RKO (cell line): ENCODE measurements at regions not wholly inside any gene's neighbourhood (a gene's known extent, or its start where the extent isn't known, plus 50 kb on each side); places are given as distances from the start of the nearest gene placed in this dataset.
"Not testable (repeated sequence)": the region's sequence is repeated elsewhere in the genome, so short reads cannot be mapped to it uniquely, and the experiment has no call there.

Experiments used
- DNase-seq: peaks from one replicate; pipeline ENCODE4 v3.0.0-alpha.2; 2016; ENCODE audit warnings: low spot score

DNA sequence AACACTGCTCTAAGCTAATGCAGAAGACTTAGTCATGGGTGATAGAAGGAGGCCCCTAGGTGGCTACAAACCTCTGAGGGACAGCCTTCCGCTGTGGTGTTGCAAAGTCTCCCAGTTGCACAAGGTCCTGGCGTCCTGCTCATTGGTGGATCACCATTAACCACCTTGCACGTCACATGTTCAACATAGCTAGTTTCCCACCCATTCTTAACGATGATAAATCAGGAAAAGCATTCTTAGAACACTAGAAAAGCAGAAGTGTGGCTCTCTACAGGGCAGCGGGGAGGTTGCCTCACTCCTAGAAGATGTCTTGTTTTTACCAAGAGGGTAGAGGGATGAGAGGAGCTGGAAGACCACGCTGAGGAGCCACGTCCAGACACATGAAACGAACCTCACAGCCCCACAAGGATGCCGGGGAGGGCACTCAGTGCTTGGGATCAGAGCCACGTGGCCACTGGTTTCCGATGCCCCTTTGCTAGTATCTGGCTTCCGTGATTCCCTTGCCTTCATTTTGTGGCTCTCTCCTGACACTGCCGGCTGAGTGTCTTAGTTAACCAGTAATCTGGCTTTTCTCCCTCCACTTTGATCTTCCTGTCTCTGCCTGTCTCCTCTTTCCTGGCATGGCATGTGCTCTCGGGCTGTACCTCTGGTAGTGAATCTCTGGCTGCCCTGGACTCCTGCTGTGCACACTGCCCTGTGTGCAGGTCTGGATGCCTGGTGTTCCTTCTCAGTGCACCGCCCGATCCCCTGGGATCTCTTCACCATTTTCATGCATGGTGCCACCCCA lies 91.4 kb upstream of the NEDD9 start:
- no peak for DNase-seq

- DNase-seq: no peak
These were observed 89.9 kb upstream of the NEDD9 start for GRCh38 chr6:11322252-11322885.

GRCh38 chr6:11320914-11321597 lies 88.6 kb upstream of the NEDD9 start:
- no peak for DNase-seq

DNA sequence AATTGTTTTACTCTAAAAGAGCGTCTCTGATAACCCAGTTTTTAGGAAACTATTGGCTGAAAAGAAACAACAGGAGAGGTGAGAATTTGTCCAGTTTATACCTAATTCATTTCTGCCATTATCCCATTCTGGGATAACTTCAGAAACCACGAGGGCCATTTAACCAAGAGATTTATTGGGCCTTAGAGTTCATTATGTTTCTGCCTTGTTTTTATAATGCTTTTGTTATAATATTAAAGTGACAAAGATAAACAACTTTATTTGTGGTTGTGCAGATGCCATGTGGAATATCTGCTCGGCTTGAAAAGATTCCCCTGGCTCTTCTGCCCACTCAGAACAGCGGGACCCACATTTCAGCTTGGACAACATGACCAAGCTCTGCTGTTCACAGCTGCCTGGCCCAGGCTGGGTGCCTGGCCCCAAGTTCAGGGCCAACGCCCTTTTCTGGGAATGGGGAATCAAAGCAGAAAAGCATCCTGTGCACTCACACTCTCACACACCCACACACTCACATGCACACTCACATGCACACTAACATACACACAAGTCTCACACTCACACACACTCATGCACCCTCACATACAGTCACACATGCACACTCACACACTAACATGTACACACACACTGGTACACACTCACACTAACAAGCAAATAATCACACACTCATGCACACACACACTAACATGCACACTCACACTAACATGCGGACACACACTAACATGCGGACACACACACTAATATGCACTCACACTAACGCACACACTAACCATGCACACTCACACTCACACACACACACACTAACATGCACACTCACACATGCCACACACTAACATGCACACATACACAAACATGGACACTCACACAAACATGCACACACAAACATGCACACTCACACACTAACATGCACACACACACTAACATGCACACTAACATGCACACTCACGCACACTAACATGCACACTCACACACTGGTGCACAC lies 86.7 kb upstream of the NEDD9 start:
- no peak for DNase-seq

- DNase-seq: peak; percentile 65
These were observed 85.7 kb upstream of the NEDD9 start for GRCh38 chr6:11317885-11318771.

- DNase-seq: no peak
These were observed 83.4 kb upstream of the NEDD9 start for GRCh38 chr6:11315743-11316437.

- no peak for DNase-seq
These were observed 80.7 kb upstream of the NEDD9 start for GRCh38 chr6:11313207-11313606.

GRCh38 chr6:11311970-11312369 lies 79.5 kb upstream of the NEDD9 start:
- DNase-seq: no peak

DNA sequence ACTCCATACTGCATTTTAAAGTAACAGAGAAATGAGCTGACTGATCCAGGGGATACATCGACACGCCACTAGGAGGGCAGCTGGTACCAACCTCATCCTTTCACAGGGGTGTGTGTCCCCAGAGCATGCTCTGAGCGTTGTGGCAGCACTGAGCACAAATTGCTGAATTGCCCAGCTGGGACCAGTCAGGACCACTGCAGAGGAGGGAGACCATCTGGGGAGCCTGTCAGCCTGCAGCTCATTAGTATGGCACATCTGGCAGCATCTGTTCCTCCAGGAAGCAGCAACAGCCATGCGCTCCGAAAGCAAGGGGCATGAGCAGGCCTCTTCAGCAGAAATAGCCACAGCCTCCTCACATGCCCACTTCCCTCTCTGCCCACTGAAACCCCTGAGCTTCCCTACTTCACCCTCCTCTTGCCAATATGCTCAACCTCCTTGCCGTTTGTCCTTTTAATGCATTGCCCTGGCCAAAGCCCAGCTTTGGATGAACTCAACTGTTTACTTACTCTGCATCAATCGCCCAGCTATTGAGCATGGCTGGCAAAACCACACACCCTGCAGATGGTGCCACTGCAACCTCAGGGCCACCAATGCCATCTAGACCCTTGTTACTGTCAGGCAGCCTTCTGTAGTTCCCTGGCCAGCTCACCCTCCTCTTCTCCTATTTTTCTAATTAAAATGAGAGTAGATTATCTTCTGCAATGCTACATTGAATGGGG lies 77.6 kb upstream of the NEDD9 start:
- no peak for DNase-seq

DNA sequence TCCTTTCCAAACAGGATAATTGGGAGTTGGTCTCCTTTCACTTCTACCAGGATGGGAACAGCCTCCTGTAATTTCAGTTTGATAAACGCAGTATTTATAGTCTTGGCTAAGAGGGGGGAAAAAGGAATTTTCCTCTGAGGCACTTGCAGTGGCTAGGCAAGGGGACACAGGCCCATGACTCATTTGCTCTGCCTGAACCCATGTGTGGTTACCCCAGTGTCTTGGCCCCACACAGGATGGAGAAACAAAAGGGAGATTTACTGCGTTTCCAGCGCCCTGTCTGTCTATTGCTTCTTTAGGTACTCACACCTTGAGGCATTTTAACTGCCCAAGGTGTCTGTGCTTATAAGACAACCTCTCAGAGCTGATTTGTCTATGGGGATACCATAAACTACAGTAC lies 74.8 kb upstream of the NEDD9 start:
- no peak for DNase-seq

DNA sequence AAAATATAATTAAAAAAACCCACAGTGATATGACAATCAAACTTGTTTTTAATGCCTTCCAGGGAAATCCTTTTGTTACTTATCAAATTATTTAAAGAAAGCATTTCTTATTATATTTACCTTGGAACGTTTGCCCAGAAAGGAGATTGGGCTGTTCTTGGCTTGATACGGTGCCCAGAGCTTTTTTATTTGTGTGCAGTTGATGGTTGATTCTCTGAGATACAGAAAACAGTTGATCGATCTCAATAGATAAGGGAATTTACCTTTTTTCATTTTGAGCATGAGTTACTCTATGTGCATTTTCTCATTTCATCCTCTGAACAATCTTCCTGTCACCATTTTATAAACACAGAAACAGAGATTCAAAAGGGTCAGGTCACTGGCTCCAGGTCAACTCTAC lies 72.5 kb upstream of the NEDD9 start:
- DNase-seq: no peak

GRCh38 chr6:11299876-11300428 lies 67.5 kb upstream of the NEDD9 start:
- DNase-seq: not testable (repeated sequence)

DNA sequence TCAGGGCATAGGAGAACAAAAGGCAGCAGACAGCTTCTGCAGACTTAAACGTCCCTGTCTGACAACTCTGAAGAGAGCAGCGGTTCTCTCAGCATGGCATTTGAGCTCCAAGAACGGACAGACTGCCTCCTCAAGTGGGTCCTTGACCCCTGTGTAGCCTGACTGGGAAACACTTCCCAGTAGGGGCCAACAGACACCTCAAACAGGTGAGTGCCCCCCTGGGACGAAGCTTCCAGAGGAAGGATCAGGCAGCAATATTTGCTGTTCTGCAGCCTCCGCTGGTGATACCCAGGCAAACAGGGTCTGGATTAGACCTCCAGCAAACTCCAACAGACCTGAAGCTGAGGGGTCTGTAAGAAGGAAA lies 66.9 kb upstream of the NEDD9 start:
- DNase-seq: not testable (repeated sequence)

DNA sequence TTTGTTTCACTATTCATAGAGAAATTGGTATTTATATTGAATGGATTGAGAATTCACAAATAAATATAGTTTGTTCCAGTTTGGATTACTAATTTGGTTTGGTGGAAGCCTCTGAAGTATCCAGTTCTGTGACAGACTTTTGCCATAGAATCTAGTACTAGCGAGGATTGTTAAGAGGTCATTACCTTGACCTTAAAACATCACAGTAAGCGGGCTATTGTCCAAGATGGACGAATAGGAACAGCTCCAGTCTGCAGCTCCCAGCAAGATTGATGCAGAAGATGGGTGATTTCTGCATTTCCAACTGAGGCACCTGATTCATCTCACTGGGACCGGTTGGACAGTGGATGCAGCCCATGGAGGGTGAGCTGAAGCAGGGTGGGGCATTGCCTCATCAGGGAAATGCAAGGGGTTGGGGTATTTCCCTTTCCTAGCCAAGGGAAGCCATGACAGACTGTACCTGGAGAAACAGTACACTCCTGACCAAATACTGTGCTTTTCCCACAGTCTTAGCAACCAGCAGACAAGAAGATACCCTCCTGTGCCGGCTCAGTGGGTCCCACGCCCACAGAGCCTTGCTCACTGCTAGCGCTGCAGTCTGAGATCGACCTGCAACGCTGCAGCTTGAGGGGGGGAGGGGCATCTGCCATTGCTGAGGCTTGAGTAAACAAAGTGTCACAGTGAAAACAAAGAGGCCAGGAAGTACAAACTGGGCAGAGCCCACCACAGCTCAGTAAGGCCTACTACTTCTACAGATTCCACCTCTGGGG lies 66.4 kb upstream of the NEDD9 start:
- no peak for DNase-seq

- no peak for DNase-seq
These were observed 64.9 kb upstream of the NEDD9 start for GRCh38 chr6:11297376-11297729.

- no peak for DNase-seq
These were observed 64.2 kb upstream of the NEDD9 start for GRCh38 chr6:11296449-11297375.

- no peak for DNase-seq
These were observed 63.5 kb upstream of the NEDD9 start for GRCh38 chr6:11295969-11296368.

DNA sequence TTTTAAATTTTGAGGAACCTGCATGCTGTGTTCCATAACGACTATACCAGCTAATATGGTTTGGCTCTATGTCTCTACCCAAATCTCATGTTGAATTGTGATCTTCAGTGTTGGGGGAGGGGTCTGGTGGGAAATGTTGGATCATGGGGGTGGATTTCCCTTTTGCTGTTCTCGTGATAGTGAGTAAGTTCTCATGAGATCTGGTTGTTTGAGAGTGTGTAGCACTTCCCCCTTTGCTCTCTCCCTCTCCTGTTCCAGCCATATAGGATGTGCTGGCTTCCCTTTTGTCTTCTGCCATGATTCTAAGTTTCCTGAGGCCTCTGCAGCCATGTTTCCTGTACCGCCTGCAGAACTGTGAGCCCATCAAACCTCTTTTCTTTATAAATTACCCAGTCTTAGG lies 61.8 kb upstream of the NEDD9 start:
- DNase-seq: no peak
